DOHH2 (cell line): ENCODE measurements at regions not wholly inside any gene's neighbourhood (a gene's known extent, or its start where the extent isn't known, plus 50 kb on each side); places are given as distances from the start of the nearest gene placed in this dataset.

Experiments used
- EZH2phosphoT487 ChIP-seq: fragments of 200-600 bp; sonication (generic); IDR thresholded peaks from 2 replicates; pipeline ENCODE4 v1.6.1; 2017; ENCODE audit warnings: borderline replicate concordance, mild to moderate bottlenecking, antibody characterized with exemption, low read length, moderate library complexity, mixed read lengths
- TF ChIP-seq, protein P1 (sequence below): fragments of 200-600 bp; sonication (generic); IDR thresholded peaks from one replicate; pipeline ENCODE4 v1.5.1; 2014; ENCODE audit warnings: antibody characterized with exemption, mild to moderate bottlenecking, low read depth, low read length; ENCODE audit not compliant: poor library complexity, severe bottlenecking

GRCh38 chr12:81998761-81999378 is 239.7 kb upstream of the PPFIA2 start:
- TF ChIP-seq, protein P1, sequence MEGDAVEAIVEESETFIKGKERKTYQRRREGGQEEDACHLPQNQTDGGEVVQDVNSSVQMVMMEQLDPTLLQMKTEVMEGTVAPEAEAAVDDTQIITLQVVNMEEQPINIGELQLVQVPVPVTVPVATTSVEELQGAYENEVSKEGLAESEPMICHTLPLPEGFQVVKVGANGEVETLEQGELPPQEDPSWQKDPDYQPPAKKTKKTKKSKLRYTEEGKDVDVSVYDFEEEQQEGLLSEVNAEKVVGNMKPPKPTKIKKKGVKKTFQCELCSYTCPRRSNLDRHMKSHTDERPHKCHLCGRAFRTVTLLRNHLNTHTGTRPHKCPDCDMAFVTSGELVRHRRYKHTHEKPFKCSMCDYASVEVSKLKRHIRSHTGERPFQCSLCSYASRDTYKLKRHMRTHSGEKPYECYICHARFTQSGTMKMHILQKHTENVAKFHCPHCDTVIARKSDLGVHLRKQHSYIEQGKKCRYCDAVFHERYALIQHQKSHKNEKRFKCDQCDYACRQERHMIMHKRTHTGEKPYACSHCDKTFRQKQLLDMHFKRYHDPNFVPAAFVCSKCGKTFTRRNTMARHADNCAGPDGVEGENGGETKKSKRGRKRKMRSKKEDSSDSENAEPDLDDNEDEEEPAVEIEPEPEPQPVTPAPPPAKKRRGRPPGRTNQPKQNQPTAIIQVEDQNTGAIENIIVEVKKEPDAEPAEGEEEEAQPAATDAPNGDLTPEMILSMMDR, result no peak
- no peak for TF ChIP-seq EZH2phosphoT487
